Stomach (tissue), 8 donors: ENCODE measurements at regions not wholly inside any gene's neighbourhood (a gene's known extent, or its start where the extent isn't known, plus 50 kb on each side); places are given as distances from the start of the nearest gene placed in this dataset.

Source experiments
- DNase-seq, 2 donors: peaks; one replicate each; pipeline versions ENCODE4 v3.0.0 to v3.0.0-alpha.2; 2013 to 2019
- H3K27ac ChIP-seq, 5 donors: fragments of 200-600 bp in 4 of 5; sonication (generic) in 4 of 5; one replicate each; pipeline ENCODE4 v1.5.1; 2013 to 2019; ENCODE audit warnings: mild to moderate bottlenecking in 1 of 5, moderate library complexity in 1 of 5
- H3K27me3 ChIP-seq, 3 donors: fragments of 200-600 bp; sonication (generic); one replicate each; pipeline ENCODE4 v1.5.1; 2017 to 2019; ENCODE audit warnings: mixed run types in 1 of 3
- H3K36me3 ChIP-seq, 4 donors: fragments of 200-600 bp; sonication (generic); 1 replicate in 3 of 4; 2 replicates in 1 of 4; pipeline ENCODE4 v1.5.1; 2016 to 2019
- H3K4me1 ChIP-seq, 4 donors: fragments of 200-600 bp; sonication (generic); one replicate each; pipeline ENCODE4 v1.5.1; 2016 to 2019
- H3K4me3 ChIP-seq, 4 donors: fragments of 200-600 bp; sonication (generic) in 3 of 4; one replicate each; pipeline ENCODE4 v1.5.1; 2016 to 2019; ENCODE audit warnings: mild to moderate bottlenecking in 1 of 4
- H3K9me3 ChIP-seq, 4 donors: fragments of 200-600 bp; sonication (generic); one replicate each; pipeline ENCODE4 v1.5.1; 2016 to 2019
- EP300 ChIP-seq: sonication (generic); formaldehyde crosslinking; IDR thresholded peaks from one replicate; pipeline ENCODE4 v1.6.1; 2017; ENCODE audit warnings: antibody characterized with exemption
- POLR2A ChIP-seq, 4 donors: fragments of 450-650 bp; IDR thresholded peaks; one replicate each; pipeline ENCODE4 v1.6.1; 2016; ENCODE audit warnings: antibody characterized with exemption in 4 of 4, control low read depth in 2 of 4, mild to moderate bottlenecking in 1 of 4, moderate library complexity in 1 of 4
- POLR2AphosphoS5 ChIP-seq, 3 donors: sonication (generic); formaldehyde crosslinking; IDR thresholded peaks; one replicate each; pipeline ENCODE4 v1.6.1; 2016; ENCODE audit warnings: antibody characterized with exemption in 3 of 3
- WGBS, 5 donors: extraction: QIAGEN DNeasy Blood & Tissue Kit in 3 of 5; methylation state at CpG; one replicate each; pipeline versions ENCODE4 v1.1.5 to v1.1.7; 2013 to 2018; 5-methylcytosine and 5-hydroxymethylcytosine counted together
- intact Hi-C: fragments of 100-400 bp; cut with DNase I; formaldehyde crosslinking; loops from one replicate; pipeline ENCODE4 v1.15.1; 2023; ENCODE audit warnings: low total_unique reads
- TF ChIP-seq, protein P1 (sequence below), 7 experiments: fragments of 450-650 bp in 4 of 7; fragments of 200-600 bp in 3 of 7; sonication (generic) in 3 of 7; IDR thresholded peaks; one replicate each; pipeline ENCODE4 v1.5.1; 2016 to 2019; ENCODE audit warnings: antibody characterized with exemption in 7 of 7, control low read depth in 2 of 7, mild to moderate bottlenecking in 1 of 7
- donor health status: healthy with polysubstance abuse.
- donor health status: Bipolar disorder and iron deficiency.
- donor health status: healthy.

DNA sequence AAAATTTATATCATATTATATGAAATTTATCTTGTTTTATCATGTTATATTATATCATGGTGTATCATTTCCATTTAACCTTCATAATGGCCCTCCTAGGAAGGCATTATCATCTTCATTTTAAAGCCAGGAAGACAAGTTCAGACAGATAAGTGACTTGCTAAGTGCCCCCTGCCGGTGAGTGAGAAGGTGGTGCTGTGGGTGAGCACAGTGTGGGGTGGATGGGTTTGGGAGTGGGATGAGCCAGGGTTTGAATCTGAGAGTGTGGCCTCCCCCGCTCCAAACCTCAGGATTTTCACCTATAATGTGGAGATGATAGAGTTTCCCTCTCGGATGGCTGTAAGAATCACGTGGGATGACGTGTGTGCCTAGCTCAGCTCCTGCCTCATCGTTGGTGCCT is 108.7 kb upstream of the IGSF21 start:
- H3K4me3 ChIP-seq: no peak overlapping the region
- H3K9me3 ChIP-seq: no peaks in the 10 kb centered on the region
- intact Hi-C loops: no loop called here
- peaks cover 0 to 42% (median 13%) of the 10 kb centered on the region in 3 donors for H3K27me3 ChIP-seq
- TF ChIP-seq POLR2AphosphoS5 (IDR thresholded peaks at IDR 0.05): no peak
- TF ChIP-seq, protein P1, sequence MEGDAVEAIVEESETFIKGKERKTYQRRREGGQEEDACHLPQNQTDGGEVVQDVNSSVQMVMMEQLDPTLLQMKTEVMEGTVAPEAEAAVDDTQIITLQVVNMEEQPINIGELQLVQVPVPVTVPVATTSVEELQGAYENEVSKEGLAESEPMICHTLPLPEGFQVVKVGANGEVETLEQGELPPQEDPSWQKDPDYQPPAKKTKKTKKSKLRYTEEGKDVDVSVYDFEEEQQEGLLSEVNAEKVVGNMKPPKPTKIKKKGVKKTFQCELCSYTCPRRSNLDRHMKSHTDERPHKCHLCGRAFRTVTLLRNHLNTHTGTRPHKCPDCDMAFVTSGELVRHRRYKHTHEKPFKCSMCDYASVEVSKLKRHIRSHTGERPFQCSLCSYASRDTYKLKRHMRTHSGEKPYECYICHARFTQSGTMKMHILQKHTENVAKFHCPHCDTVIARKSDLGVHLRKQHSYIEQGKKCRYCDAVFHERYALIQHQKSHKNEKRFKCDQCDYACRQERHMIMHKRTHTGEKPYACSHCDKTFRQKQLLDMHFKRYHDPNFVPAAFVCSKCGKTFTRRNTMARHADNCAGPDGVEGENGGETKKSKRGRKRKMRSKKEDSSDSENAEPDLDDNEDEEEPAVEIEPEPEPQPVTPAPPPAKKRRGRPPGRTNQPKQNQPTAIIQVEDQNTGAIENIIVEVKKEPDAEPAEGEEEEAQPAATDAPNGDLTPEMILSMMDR (IDR thresholded peaks at IDR 0.05): peak in 1 of 7 experiments; percentile 13
- H3K27ac ChIP-seq: no peak overlapping the region
- no peaks in the 10 kb centered on the region for H3K36me3 ChIP-seq
- no peaks in the 10 kb centered on the region for H3K4me1 ChIP-seq
- DNase-seq: no peak
- 55 to 78% (median 68%) methylated on average over 6 of the region's 6 CpGs for WGBS, 5 donors

DNA sequence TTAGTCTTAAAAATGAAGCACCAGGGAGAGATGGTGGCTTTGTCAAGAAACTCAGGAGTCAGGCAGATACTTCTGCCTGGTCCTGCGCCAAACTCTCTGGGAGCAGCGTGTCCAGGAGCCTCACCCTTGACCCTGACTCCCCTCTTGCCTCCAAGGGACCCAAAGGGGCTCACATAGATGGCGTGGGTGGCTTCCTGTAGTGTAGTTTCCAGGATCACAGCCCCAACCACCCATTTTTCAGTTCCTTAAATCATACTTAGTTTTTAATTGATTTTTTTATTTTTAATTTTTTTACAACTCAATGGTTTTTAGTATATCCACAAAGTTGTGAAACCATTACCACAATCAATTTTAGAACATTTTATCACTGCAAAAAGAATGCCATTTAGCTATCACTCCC is 107.7 kb upstream of the IGSF21 start:
- Histone ChIP-seq H3K4me1 (no peaks in the 10 kb centered on the region), H3K36me3 (no peaks in the 10 kb centered on the region), H3K27ac (no peak overlapping the region), H3K27me3 (peaks cover 0 to 46% (median 13%) of the 10 kb centered on the region in 3 donors), H3K9me3 (no peaks in the 10 kb centered on the region), H3K4me3 (no peak overlapping the region)
- TF ChIP-seq, protein P1 (IDR thresholded peaks at IDR 0.05): no peak
- TF ChIP-seq POLR2A (IDR thresholded peaks at IDR 0.05) (no peak), EP300 (no peak), POLR2AphosphoS5 (IDR thresholded peaks at IDR 0.05) (no peak)
- intact Hi-C loops: no loop called here
- WGBS, 5 donors: 53 to 73% (median 69%) methylated on average over 3 of the region's 3 CpGs
- no peak for DNase-seq

DNA sequence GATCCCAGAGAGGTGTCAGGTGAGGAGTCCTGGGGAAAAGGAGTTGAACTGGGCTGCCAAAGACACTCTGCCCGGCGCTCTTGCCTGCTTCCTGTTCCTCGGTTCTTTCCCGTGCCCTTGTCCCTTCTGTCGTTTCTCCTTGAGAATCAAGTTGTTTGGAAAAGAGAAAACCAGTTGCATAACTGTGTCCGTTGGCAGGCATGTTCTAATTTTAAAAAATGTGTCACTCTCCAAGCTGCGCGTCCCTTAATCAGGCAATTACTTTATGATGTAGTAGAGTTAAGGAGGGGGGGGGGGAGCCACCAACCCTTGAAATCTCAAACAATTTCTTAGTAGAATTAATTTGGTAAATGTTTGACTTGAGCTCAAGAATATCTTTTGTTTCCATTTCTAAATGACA is 105.9 kb upstream of the IGSF21 start:
- Histone ChIP-seq H3K36me3 (no peaks in the 10 kb centered on the region), H3K27me3 (peaks cover 0 to 56% (median 13%) of the 10 kb centered on the region in 3 donors), H3K9me3 (no peaks in the 10 kb centered on the region), H3K4me1 (no peaks in the 10 kb centered on the region), H3K27ac (no peak overlapping the region), H3K4me3 (no peak overlapping the region)
- intact Hi-C loops: no loop called here
- WGBS, 5 donors: 73 to 79% (median 76%) methylated on average over 8 of the region's 8 CpGs
- DNase-seq: no peak
- TF ChIP-seq POLR2AphosphoS5 (IDR thresholded peaks at IDR 0.05) (no peak), POLR2A (IDR thresholded peaks at IDR 0.05) (no peak), EP300 (no peak)
- TF ChIP-seq, protein P1 (IDR thresholded peaks at IDR 0.05): no peak

DNA sequence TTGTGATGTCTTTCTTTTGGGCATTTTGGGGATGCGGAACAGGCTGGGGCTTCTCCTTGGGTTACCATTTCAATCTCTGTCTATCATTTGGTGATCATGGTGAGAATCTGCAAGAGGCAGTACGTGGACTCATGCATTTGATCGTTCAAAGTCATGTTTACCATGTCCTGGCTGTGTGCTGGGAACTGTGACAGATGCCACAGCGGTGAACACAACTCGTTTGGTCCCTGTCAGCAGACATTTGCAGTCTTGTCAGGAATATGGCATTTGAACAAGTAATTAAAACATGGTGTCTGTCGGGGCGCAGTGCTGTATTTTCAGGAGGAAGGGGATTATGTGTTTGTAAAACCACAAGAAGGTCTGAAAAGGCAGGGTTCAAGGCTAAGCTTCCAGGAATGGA is 103.3 kb upstream of the IGSF21 start:
- H3K4me3 ChIP-seq: no peak overlapping the region
- WGBS, 5 donors: 58 to 74% (median 68%) methylated on average over 7 of the region's 7 CpGs
- no peak for DNase-seq
- TF ChIP-seq EP300: no peak
- TF ChIP-seq POLR2A (IDR thresholded peaks at IDR 0.05): no peak
- TF ChIP-seq, protein P1 (IDR thresholded peaks at IDR 0.05): no peak
- no peak for TF ChIP-seq POLR2AphosphoS5 (IDR thresholded peaks at IDR 0.05)
- no peaks in the 10 kb centered on the region for H3K9me3 ChIP-seq
- H3K4me1 ChIP-seq: no peaks in the 10 kb centered on the region
- no peaks in the 10 kb centered on the region for H3K36me3 ChIP-seq
- H3K27ac ChIP-seq: no peak overlapping the region
- intact Hi-C loops: no loop called here
- peaks cover 0 to 59% (median 17%) of the 10 kb centered on the region in 3 donors for H3K27me3 ChIP-seq
